Keratinocyte (primary cell): ENCODE measurements at regions not wholly inside any gene's neighbourhood (a gene's known extent, or its start where the extent isn't known, plus 50 kb on each side); places are given as distances from the start of the nearest gene placed in this dataset.

Source experiments
- DNase-seq: peaks from one replicate; pipeline ENCODE4 v3.0.0-alpha.2; 2011; ENCODE audit warnings: low read depth, missing footprints, low spot score
- FAIRE-seq: peaks from 2 replicates; lab custom pipeline; 2011; peaks lifted over from hg19 to GRCh38; lab: Jason Lieb, UNC
- H2AFZ ChIP-seq: 2 replicates; pipeline ENCODE4 v1.6.0; 2012; ENCODE audit warnings: low read length, control low read depth, inconsistent platforms; ENCODE audit not compliant: control insufficient read depth
- H3K27ac ChIP-seq: 2 replicates; pipeline ENCODE4 v1.5.1; 2011; ENCODE audit warnings: low read length; ENCODE audit not compliant: control insufficient read depth, insufficient read depth
- H3K27me3 ChIP-seq: 3 replicates; pipeline ENCODE4 v1.6.0; 2011; ENCODE audit warnings: low read length; ENCODE audit not compliant: control insufficient read depth, insufficient read depth; ENCODE audit errors: extremely low read depth
- H3K36me3 ChIP-seq, 2 experiments: 2 replicates in 1 of 2; 3 replicates in 1 of 2; pipeline ENCODE4 v1.5.1; 2011; ENCODE audit warnings: low read length in 2 of 2, mild to moderate bottlenecking in 1 of 2; ENCODE audit not compliant: control insufficient read depth in 2 of 2, insufficient read depth in 2 of 2; ENCODE audit errors: extremely low read depth in 1 of 2
- H3K4me1 ChIP-seq: 3 replicates; pipeline ENCODE4 v1.5.1; 2011; ENCODE audit warnings: low read length; ENCODE audit not compliant: control insufficient read depth, insufficient read depth; ENCODE audit errors: extremely low read depth
- H3K4me2 ChIP-seq: 3 replicates; pipeline ENCODE4 v1.6.0; 2011; ENCODE audit warnings: low read depth, low read length; ENCODE audit not compliant: control insufficient read depth, insufficient read depth; ENCODE audit errors: extremely low read depth
- H3K4me3 ChIP-seq, 3 experiments: fragments of 200-600 bp in 1 of 3; sonication (generic) in 1 of 3; 2 replicates in 2 of 3; 3 replicates in 1 of 3; pipeline ENCODE4 v1.5.1; 2011 to 2016; ENCODE audit warnings: low read length in 3 of 3, mild to moderate bottlenecking in 3 of 3, control low read depth in 2 of 3, inconsistent platforms in 1 of 3, low read depth in 1 of 3, mixed read lengths in 1 of 3, mixed run types in 1 of 3, moderate library complexity in 1 of 3; ENCODE audit not compliant: control insufficient read depth in 2 of 3, insufficient read depth in 2 of 3; ENCODE audit errors: extremely low read depth in 1 of 3
- H3K79me2 ChIP-seq: 2 replicates; pipeline ENCODE4 v1.6.0; 2012; ENCODE audit warnings: low read length; ENCODE audit not compliant: control insufficient read depth, insufficient read depth
- H3K9ac ChIP-seq: 3 replicates; pipeline ENCODE4 v1.6.0; 2011; ENCODE audit warnings: low read length; ENCODE audit not compliant: control insufficient read depth, insufficient read depth; ENCODE audit errors: extremely low read depth
- H3K9me1 ChIP-seq: 3 replicates; pipeline ENCODE4 v1.6.0; 2011; ENCODE audit warnings: low read length; ENCODE audit not compliant: control insufficient read depth, insufficient read depth; ENCODE audit errors: extremely low read depth
- H3K9me3 ChIP-seq: 2 replicates; pipeline ENCODE4 v1.5.1; 2012; ENCODE audit warnings: low read depth, low read length; ENCODE audit not compliant: control insufficient read depth
- H4K20me1 ChIP-seq: 3 replicates; pipeline ENCODE4 v1.6.0; 2011; ENCODE audit warnings: low read length; ENCODE audit not compliant: control insufficient read depth, insufficient read depth; ENCODE audit errors: extremely low read depth
- CTCF ChIP-seq, 3 experiments: IDR thresholded peaks in 1 of 3; conservative IDR thresholded peaks in 1 of 3; optimal IDR thresholded peaks in 1 of 3; 2 replicates in 2 of 3; 3 replicates in 1 of 3; pipeline versions ENCODE3 to v1.5.1; 2011; ENCODE audit warnings: low read length in 3 of 3, mild to moderate bottlenecking in 3 of 3, moderate library complexity in 2 of 3, control low read depth in 1 of 3, inconsistent platforms in 1 of 3; ENCODE audit not compliant: insufficient read depth in 2 of 3; ENCODE audit errors: extremely low read depth in 1 of 3
- EZH2 ChIP-seq: IDR thresholded peaks from one replicate; pipeline ENCODE4 v1.6.1; 2012; ENCODE audit warnings: inconsistent platforms, mild to moderate bottlenecking, low read length, moderate library complexity
- dilution Hi-C: fragments of 300-500 bp; cut with MboI; formaldehyde crosslinking; loops from one replicate; pipeline ENCODE4 v1.7.0; 2020; ENCODE audit warnings: low sequenced_read_pairs; ENCODE audit not compliant: extremely low pct_ligation_motif_present

- Histone ChIP-seq H2AFZ (no peak overlapping the region), H3K9me3 (no peaks in the 10 kb centered on the region), H3K79me2 (no peaks in the 10 kb centered on the region), H4K20me1 (no peaks in the 10 kb centered on the region), H3K27ac (no peak overlapping the region), H3K27me3 (no peaks in the 10 kb centered on the region), H3K4me2 (no peak overlapping the region), H3K9ac (no peak overlapping the region), H3K9me1 (no peaks in the 10 kb centered on the region), H3K36me3 (no peaks in the 10 kb centered on the region), H3K4me1 (peaks cover 3% of the 10 kb centered on the region), H3K4me3 (no peak overlapping the region)
- no peak for DNase-seq
- TF ChIP-seq EZH2 (no peak), CTCF (optimal IDR thresholded peaks at IDR 0.05 in 1 of 3, IDR thresholded peaks at IDR 0.05 in 1 of 3, conservative IDR thresholded peaks at IDR 0.05 in 1 of 3; ENCODE audit: extremely low read depth in 1 of 3, insufficient read depth in 2 of 3, low read length in 3 of 3) (no peak)
- no peak for FAIRE-seq
- dilution Hi-C loops: no loop called here
Observed at GRCh38 chr20:24411834-24412216, 57.6 kb upstream of the SYNDIG1 start.

GRCh38 chr20:24411003-24411833, 58.2 kb upstream of the SYNDIG1 start:
- Histone ChIP-seq H3K36me3 (no peaks in the 10 kb centered on the region), H3K27me3 (no peaks in the 10 kb centered on the region), H3K4me2 (no peak overlapping the region), H3K27ac (no peak overlapping the region), H4K20me1 (no peaks in the 10 kb centered on the region), H3K9me3 (no peaks in the 10 kb centered on the region), H3K4me3 (no peak overlapping the region), H3K79me2 (no peaks in the 10 kb centered on the region), H3K9ac (no peak overlapping the region), H3K4me1 (peaks cover 7% of the 10 kb centered on the region), H3K9me1 (no peaks in the 10 kb centered on the region), H2AFZ (no peak overlapping the region)
- dilution Hi-C loops: no loop called here
- DNase-seq: no peak
- no peak for TF ChIP-seq EZH2
- no peak for FAIRE-seq
